ENCODE measurements at regions not wholly inside any gene's neighbourhood (a gene's known extent, or its start where the extent isn't known, plus 50 kb on each side); places are given as distances from the start of the nearest gene placed in this dataset.

DNA sequence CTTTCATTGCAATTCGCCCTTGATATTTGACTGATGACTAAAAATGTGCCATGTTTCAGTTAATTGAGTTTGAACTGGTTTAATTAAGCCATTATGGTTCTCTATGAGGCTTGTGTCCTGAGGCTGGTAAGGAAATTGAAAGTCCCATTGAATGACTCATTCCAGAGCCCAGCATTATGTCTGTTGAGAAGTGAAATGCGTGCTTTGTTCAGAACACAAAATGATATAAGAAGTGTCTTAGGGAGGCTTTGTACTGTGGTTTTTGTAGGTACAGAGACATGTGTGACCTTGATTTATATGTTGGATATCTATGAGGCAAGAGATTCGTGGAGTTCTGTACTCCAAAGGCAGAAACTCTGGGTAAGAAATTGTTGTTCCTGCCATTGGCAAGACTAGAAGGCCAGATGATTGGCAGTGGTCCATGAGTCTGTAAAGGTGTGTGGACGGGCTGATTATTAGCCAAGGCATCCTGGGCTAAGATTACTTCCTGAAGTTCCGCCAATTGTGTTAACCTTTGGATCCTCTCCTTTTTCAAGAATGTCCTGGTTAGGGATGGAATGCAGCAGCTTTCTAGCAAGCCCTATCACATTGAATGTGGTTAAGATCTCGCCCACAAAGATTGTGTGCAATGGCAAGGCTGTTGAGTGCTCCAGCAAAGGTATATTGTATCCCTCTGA, 103.7 kb downstream of the NPIPB5 start:
- Mint-ChIP-seq H3K9me3 (ENCODE audit: low read depth) (no peaks in the 10 kb centered on the region), H3K4me3 (no peak overlapping the region), H3K27ac (no peak overlapping the region), H3K4me1 (no peaks in the 10 kb centered on the region), H3K36me3 (no peaks in the 10 kb centered on the region), H3K27me3 (peaks cover 6% of the 10 kb centered on the region)
- DNase-seq (no peak), ATAC-seq (no peak)
- CTCF ChIA-PET: no interaction called here

DNA sequence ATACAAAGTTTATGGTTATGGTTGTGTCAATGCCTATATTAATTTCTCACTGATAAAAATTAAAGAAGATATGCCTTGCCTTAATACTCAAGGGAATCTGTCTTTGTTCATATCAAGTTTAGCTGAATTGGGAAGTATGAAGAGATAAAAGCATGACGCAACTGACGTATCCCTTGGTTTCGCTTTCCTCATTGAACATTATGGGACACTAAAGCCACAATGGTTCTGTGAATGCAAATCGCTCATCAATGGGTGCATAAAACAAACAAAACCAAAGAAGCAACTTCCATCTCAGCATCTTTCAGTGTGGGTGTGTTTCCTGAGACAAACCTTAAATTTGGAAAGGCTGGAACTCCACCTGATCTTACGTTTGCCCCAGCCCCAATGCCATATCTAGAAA, 108.2 kb downstream of the NPIPB5 start:
- peaks cover 10% of the 10 kb centered on the region for H3K27me3 Mint-ChIP-seq
- H3K4me3 Mint-ChIP-seq: no peak overlapping the region
- CTCF ChIA-PET: no interaction called here
- H3K4me1 Mint-ChIP-seq: no peaks in the 10 kb centered on the region
- no peaks in the 10 kb centered on the region for H3K36me3 Mint-ChIP-seq
- ATAC-seq (no peak), DNase-seq (peak; percentile 18)
- no peak overlapping the region for H3K27ac Mint-ChIP-seq
- no peaks in the 10 kb centered on the region for H3K9me3 Mint-ChIP-seq (ENCODE audit: low read depth)

DNA sequence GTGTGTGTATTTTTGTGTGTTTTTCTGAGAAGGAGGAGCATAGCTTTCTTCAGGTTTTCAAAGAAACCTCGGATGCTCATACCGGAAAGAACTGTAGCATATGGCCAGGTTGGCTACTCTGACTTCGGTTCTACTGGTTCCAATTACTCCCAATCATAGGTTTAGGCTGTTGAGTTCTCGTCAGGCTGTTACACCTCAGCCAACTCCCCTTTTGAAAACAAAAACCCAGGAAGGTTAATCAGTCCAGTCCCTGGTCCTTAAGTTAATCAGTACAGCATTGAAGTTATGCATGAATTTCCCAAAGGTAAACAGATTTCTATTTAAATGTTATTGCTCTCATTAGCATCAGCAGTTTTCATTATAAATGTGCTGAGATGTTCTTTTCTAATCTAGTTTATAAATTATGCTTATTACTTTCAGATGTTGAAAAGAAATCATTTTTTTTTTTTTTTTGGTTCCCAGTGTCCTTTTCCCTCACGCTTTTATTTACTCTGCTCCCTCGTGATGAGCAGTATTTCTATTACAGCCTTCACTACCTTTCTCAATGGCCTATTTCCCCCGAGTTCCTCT, 111.0 kb downstream of the NPIPB5 start:
- no peak overlapping the region for H3K4me3 Mint-ChIP-seq
- peaks cover 7% of the 10 kb centered on the region for H3K27me3 Mint-ChIP-seq
- CTCF ChIA-PET: no interaction called here
- no peak overlapping the region for H3K27ac Mint-ChIP-seq
- no peaks in the 10 kb centered on the region for H3K9me3 Mint-ChIP-seq (ENCODE audit: low read depth)
- no peak for ATAC-seq
- no peaks in the 10 kb centered on the region for H3K36me3 Mint-ChIP-seq
- peak; percentile 16 for DNase-seq
- no peaks in the 10 kb centered on the region for H3K4me1 Mint-ChIP-seq

DNA sequence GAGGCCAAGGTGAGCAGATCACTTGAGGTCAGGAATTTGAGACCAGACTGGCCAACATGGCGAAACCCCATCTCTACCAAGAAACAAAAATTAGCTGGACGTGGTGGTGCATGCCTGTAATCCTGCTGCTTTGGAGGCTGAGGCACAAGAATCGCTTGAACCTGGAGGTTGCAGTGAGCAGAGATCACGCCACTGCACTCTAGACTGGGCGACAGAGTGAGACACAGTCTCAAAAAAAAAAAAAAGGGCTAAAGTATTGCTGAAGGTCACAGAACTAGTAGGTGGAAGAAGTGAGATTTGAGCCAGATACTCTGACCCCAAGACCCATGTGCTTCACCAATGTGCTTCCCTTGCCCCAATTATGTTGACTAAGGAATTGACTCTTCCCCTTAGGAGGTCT, 112.0 kb downstream of the NPIPB5 start:
- no peaks in the 10 kb centered on the region for H3K36me3 Mint-ChIP-seq
- ATAC-seq (no peak), DNase-seq (peak; percentile 30)
- peaks cover 7% of the 10 kb centered on the region for H3K27me3 Mint-ChIP-seq
- no peak overlapping the region for H3K4me3 Mint-ChIP-seq
- no peak overlapping the region for H3K27ac Mint-ChIP-seq
- H3K9me3 Mint-ChIP-seq (ENCODE audit: low read depth): no peaks in the 10 kb centered on the region
- no peaks in the 10 kb centered on the region for H3K4me1 Mint-ChIP-seq
- CTCF ChIA-PET: interaction anchor here (0.7 kb wide), 1 partner anchor 43 kb away, joined by 3 read pairs; no protein-coding TSS in a partner anchor

DNA sequence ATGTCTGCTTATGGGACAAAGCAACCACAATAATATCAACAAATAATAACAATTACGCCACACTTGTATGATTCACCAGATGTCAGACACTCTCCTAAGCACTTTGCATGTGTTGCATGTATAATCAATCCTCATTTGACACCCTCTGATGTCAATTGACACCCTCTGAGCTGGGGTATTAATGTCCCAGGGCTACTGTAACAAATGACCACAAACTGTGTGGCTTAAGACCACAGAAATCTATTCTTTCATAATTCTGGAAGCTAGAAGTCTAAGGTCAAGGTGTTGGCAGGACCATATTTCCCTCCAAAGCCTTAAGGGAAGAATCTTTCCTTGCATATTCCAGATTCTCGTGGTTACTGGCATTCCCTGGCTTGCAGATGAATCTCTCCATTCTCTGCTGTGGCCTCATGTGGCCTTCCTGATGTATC, 112.7 kb downstream of the NPIPB5 start:
- ATAC-seq (no peak), DNase-seq (peak; percentile 8)
- Mint-ChIP-seq H3K27me3 (peaks cover 9% of the 10 kb centered on the region), H3K9me3 (ENCODE audit: low read depth) (no peaks in the 10 kb centered on the region), H3K4me1 (no peaks in the 10 kb centered on the region), H3K27ac (no peak overlapping the region), H3K4me3 (no peak overlapping the region), H3K36me3 (no peaks in the 10 kb centered on the region)
- CTCF ChIA-PET: interaction anchor here (0.6 kb wide), 1 partner anchor 44 kb away, joined by 3 read pairs; no protein-coding TSS in a partner anchor

DNA sequence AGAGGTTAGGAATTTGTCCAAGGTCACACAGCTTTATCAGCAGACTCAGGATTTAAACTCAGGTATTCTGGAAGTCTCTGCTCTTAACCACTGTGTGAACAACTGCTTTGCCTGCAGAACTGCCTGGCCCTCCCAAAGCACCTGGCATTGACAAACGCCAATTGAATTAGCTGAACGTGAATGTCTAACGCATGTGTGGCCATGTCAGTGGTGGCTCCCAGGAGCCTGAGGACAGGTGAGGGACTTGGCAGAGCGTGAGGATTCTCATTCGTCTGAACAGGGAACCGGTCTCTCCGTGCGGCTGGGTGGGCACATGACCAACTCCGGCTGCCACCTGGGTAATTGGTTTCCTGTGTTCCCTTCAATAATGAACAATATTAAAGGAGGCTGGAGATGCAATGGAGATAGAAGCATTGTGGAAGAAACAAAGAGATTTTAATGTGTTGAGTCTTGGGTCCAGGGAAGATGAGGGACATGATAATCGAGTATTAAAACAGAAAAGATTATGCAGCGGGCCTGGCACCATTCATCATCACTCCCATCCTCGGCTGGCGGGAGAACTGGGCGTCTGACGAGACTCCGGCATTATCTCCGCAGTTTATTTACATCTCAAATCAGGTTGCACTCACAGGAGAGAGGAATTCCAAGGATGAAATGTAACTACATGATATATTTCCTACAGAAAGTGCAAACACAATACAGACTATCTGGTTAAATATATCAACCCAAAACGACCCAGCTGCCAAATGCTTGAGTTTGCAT, 113.5 kb downstream of the NPIPB5 start:
- no peak for ATAC-seq
- CTCF ChIA-PET: interaction anchor here (0.6 kb wide), 1 partner anchor 44 kb away, joined by 3 read pairs; no protein-coding TSS in a partner anchor
- no peak overlapping the region for H3K27ac Mint-ChIP-seq
- H3K27me3 Mint-ChIP-seq: peaks cover 10% of the 10 kb centered on the region
- no peak overlapping the region for H3K4me3 Mint-ChIP-seq
- no peaks in the 10 kb centered on the region for H3K4me1 Mint-ChIP-seq
- peak; percentile 36 for DNase-seq
- H3K9me3 Mint-ChIP-seq (ENCODE audit: low read depth): no peaks in the 10 kb centered on the region
- H3K36me3 Mint-ChIP-seq: no peaks in the 10 kb centered on the region

DNA sequence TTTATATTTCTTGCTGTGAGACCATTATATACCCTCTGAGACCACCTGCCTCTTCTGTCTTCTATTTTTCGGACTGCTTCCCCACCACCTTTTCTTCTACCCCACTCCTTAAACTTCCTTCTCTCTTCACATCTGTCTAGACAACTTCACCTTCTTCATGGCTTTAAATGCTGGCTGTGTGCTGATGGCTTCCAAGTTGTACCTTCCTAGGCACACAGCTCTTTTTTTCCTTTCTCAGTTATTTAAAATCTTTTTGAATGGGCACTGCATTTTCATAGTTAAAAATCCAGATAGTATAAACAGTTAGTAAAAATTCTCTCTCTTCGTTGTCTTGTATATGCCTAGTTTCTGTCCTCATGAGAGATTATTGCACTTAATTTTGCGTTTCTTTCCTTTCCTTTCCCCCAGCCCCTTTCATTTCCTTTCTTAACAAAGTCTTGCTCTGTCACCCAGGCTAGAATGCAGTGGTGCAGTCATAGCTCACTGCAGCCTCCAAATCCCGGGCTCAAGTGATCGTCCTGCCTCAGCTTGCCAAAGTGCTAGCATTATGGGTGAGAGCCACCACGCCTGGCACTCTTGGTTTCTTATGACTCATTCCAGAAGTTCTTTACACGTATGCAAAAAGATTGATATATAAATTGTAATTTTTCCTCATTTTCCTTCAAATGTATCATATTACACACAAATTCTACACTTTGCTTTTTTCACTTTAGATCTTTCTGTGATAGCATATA, 114.3 kb downstream of the NPIPB5 start:
- ATAC-seq (peak; percentile 23), DNase-seq (peak; percentile 43)
- H3K36me3 Mint-ChIP-seq: no peaks in the 10 kb centered on the region
- no peaks in the 10 kb centered on the region for H3K9me3 Mint-ChIP-seq (ENCODE audit: low read depth)
- H3K27ac Mint-ChIP-seq: no peak overlapping the region
- CTCF ChIA-PET: no interaction called here
- H3K27me3 Mint-ChIP-seq: peaks cover 10% of the 10 kb centered on the region
- H3K4me3 Mint-ChIP-seq: no peak overlapping the region
- no peaks in the 10 kb centered on the region for H3K4me1 Mint-ChIP-seq

DNA sequence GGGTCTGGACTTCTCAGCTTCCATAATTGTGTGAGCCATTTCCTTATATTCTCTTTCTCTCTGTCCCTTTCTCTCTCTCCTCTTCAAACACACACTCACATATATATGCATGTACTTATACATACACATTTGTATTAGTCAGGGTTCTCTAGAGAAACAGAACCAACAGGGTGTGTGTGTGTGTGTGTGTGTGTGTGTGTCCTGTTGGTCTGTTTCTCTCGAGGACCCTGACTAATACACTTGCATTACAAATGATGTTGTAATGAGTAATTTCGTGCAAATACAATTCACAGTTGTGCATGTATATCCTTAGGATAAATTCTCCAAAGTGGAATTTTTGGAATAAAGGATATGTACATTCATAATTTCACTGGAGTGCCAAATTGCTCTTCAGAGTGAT, 115.3 kb downstream of the NPIPB5 start:
- CTCF ChIA-PET: interaction anchor here (1.1 kb wide), 1 partner anchor 10 kb away, joined by 4 read pairs; no protein-coding TSS in a partner anchor
- H3K4me1 Mint-ChIP-seq: no peaks in the 10 kb centered on the region
- no peak for ATAC-seq
- no peaks in the 10 kb centered on the region for H3K9me3 Mint-ChIP-seq (ENCODE audit: low read depth)
- H3K36me3 Mint-ChIP-seq: no peaks in the 10 kb centered on the region
- H3K27me3 Mint-ChIP-seq: peaks cover 5% of the 10 kb centered on the region
- no peak overlapping the region for H3K27ac Mint-ChIP-seq
- DNase-seq: no peak
- H3K4me3 Mint-ChIP-seq: no peak overlapping the region

DNA sequence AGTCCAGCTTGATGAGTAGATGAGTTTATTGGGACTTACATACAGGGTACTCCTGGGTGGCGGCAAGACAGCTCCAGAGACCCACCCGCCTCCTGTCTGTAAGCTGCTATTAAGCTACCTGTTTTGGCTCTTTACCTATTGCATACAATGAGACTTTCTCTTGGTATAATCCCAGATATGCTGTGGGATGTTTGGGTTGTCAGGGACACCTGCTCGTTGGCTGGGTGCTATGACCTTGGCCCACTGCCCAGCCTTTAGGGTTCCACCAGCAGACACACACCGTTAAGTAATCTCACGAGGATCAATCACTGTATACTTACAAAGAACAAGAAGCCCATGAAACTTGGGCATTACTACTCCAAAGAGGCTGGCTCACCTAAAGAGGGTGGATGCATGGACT, 116.4 kb downstream of the NPIPB5 start:
- no peak for ATAC-seq
- CTCF ChIA-PET: interaction anchor here (1.1 kb wide), 1 partner anchor 8 kb away, joined by 4 read pairs; no protein-coding TSS in a partner anchor
- Mint-ChIP-seq H3K4me3 (no peak overlapping the region), H3K36me3 (no peaks in the 10 kb centered on the region), H3K27ac (no peak overlapping the region), H3K27me3 (peaks cover 3% of the 10 kb centered on the region), H3K9me3 (ENCODE audit: low read depth) (no peaks in the 10 kb centered on the region), H3K4me1 (no peaks in the 10 kb centered on the region)
- peak; percentile 31 for DNase-seq

DNA sequence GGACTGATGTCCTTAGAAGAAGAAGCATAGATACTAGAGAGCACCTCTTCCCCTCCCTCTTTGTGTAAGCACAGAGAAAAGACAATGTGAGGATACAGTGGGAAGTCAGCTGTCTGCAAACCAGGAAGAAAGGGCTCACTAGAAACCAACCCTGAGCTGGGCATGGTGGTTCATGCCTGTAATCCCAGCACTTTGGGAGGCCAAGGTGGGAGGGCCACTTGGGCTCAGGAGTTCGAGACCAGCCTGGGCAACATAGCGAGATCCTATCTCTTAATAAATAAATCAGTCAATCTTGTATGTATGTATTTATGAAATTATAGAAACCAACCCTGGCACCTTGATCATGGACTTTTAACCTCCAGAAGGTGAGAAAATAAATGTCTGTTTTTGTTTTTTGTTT, 118.3 kb downstream of the NPIPB5 start:
- no peak overlapping the region for H3K27ac Mint-ChIP-seq
- no peak for ATAC-seq
- CTCF ChIA-PET: no interaction called here
- peak; percentile 35 for DNase-seq
- no peak overlapping the region for H3K4me3 Mint-ChIP-seq
- no peaks in the 10 kb centered on the region for H3K9me3 Mint-ChIP-seq (ENCODE audit: low read depth)
- peaks cover 10% of the 10 kb centered on the region for H3K27me3 Mint-ChIP-seq
- H3K4me1 Mint-ChIP-seq: no peaks in the 10 kb centered on the region
- H3K36me3 Mint-ChIP-seq: no peaks in the 10 kb centered on the region

DNA sequence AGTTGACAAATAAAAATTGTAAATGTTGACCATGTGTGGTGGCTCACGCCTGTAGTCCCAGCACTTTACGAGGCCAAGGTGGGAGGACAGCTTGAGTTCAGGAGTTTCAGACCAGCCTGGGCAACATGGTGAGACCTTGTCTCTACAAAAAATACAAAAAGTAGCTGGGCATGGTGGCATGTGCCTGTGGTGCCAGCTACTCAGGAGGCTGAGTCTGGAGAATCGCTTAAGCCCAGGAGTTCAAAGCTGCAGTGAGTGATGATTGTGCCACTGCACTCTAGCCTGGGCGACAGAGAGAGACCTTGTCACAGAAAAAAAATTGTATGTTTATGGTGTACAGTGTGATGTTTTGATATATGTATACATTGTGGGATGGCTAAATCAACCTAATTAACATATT, 119.6 kb downstream of the NPIPB5 start:
- Mint-ChIP-seq H3K4me3 (no peak overlapping the region), H3K9me3 (ENCODE audit: low read depth) (no peaks in the 10 kb centered on the region), H3K27me3 (peaks cover 21% of the 10 kb centered on the region), H3K4me1 (no peaks in the 10 kb centered on the region), H3K36me3 (no peaks in the 10 kb centered on the region), H3K27ac (no peak overlapping the region)
- DNase-seq (peak; percentile 38), ATAC-seq (no peak)
- CTCF ChIA-PET: no interaction called here

DNA sequence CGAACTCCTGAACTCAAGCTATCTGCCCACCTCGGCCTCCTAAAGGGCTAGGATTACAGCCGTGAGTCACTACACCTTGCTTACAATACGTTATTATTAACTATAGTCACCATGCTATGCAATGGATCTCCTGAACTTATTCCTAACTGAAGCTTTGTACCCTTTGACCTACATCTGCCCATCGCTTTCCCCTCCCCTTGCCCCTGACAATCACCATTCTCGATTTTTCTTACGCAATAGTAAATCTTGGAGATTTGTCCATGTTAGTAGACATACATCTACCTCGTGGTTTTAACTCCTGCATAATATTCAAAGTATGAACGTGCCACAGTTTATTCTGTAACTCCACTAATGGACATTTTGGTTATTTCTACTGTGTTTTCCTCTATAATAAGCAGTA, 120.6 kb downstream of the NPIPB5 start:
- CTCF ChIA-PET: no interaction called here
- Mint-ChIP-seq H3K9me3 (ENCODE audit: low read depth) (no peaks in the 10 kb centered on the region), H3K27me3 (peaks cover 27% of the 10 kb centered on the region), H3K4me1 (no peaks in the 10 kb centered on the region), H3K27ac (no peak overlapping the region), H3K4me3 (no peak overlapping the region), H3K36me3 (no peaks in the 10 kb centered on the region)
- no peak for ATAC-seq
- DNase-seq: peak; percentile 35

DNA sequence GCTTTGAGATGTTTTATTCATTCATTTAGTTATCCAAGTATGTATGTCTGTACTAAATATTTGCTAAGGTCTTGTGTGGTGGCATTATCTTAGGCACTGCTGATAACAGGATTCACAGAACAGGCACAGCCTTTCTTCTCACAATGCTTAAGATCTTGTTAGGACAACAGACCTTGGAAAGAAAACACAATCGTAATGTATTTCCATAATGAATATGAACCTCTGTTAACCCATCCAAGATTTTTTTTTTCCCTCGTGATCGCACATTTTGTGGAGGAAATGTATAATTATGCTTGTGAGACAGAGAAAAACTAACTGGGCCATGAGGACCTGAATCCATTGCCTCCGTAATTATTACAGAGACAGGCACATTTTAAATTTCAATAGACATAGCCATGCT, 121.9 kb downstream of the NPIPB5 start:
- DNase-seq: no peak
- no peaks in the 10 kb centered on the region for H3K4me1 Mint-ChIP-seq
- H3K27me3 Mint-ChIP-seq: peaks cover 27% of the 10 kb centered on the region
- CTCF ChIA-PET: no interaction called here
- no peaks in the 10 kb centered on the region for H3K36me3 Mint-ChIP-seq
- no peak overlapping the region for H3K4me3 Mint-ChIP-seq
- no peaks in the 10 kb centered on the region for H3K9me3 Mint-ChIP-seq (ENCODE audit: low read depth)
- no peak overlapping the region for H3K27ac Mint-ChIP-seq
- no peak for ATAC-seq

Data from activated CD8-positive, alpha-beta memory T cell treated with anti-CD3 and anti-CD28 coated beads, Interleukin-2, amount 10 ng/mL, durations not matched to agents 7 days and 5 days (primary cell).